NOMO-1 treated with dmso at 0.1 percent for 144 hours (cell line): ENCODE measurements at regions not wholly inside any gene's neighbourhood (a gene's known extent, or its start where the extent isn't known, plus 50 kb on each side); places are given as distances from the start of the nearest gene placed in this dataset.
A peak's percentile ranks its signal among the peaks of the same experiment; 100 is the strongest.
"Not testable (repeated sequence)": the region's sequence is repeated elsewhere in the genome, so short reads cannot be mapped to it uniquely, and the experiment has no call there.

ENCODE experiments used
- DNase-seq: peaks from one replicate; lab custom pipeline; 2025; ENCODE audit not compliant: unreplicated experiment; lab: John Stamatoyannopoulos, UW

DNA sequence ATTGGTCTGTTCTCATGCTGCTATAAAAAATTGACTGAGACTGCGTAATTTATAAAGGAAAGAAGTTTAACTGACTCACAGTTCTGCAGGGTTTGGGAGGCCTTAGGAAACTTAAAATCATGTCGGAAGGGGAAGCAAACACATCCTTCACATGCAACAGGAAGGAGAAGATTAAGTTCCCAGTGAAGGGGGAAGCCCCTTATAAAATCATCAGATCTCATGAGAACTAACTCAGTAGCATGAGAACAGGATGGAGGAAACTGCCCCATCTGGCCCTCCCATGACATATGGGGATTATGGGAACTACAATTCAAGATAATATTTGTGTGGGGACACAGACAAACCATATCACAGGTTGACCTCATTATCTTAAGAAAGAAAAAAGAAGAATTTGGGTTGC, 134.5 kb downstream of the PPP1R3A start:
- peak; percentile 8 for DNase-seq

DNA sequence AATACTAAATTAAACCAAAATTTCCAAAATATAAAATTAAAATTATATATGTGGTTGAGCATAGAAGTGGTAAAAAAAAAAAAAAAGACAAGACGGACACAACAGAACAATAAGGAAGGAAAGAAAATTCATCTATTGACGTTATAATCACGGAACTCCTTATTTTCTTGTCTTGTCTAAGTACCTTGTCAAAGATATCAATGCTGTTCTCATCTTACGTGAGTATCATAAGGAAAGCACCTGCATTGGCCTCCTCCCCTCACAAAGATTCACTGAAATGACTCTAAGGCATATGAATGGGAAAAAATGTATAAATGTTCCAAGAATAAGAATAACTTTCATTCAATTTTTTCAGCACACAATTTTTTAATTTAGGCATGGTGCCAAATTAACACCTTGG, 135.4 kb downstream of the PPP1R3A start:
- no peak for DNase-seq

- DNase-seq, result no peak
Observed at GRCh38 chr7:113775804-113776203, 143.0 kb downstream of the PPP1R3A start.

GRCh38 chr7:113775401-113775800, 143.4 kb downstream of the PPP1R3A start:
- DNase-seq, result no peak

GRCh38 chr7:113774182-113774807, 144.5 kb downstream of the PPP1R3A start:
- peak; percentile 28 for DNase-seq

- no peak for DNase-seq
Observed at GRCh38 chr7:113770146-113770738, 148.6 kb downstream of the PPP1R3A start.

DNA sequence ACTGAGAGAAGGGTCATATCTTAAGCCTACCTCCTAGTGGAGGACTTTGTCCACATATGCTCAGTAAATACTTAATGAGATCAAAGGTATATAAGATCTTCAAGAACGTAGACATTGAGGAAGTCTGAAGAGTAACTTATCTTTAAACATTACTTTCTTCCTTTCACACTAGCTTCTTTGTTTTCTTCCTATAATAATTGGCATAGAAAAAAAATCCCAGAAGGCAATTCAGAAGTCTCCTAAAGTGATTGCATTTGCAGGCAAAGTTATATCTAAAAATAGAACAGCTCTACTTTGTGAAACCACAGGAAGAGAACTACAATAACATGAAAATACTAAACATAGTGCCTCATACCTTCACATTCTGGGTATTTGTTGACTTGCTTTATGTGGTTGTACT, 150.4 kb downstream of the PPP1R3A start:
- DNase-seq, result no peak

- DNase-seq, result no peak
Observed at GRCh38 chr7:113764401-113765035, 154.3 kb downstream of the PPP1R3A start.

DNA sequence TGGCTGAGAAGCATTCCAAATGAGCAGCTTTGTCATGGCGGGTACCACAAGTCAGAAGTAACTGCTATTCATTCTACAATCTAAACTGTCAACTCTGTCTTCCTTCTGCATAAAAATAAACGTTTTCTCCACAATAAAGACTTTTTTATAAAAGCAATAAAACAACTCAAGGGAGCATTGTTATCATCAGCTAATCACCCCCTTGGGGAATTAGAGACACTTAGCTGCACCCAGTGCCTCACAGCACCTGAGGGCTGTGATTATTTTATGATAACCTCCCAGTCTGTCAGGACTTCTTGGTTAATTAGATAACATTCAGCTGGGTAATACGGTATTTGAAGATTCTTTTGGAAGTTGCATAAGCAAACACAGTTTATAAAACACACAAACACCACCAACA, 155.6 kb downstream of the PPP1R3A start:
- no peak for DNase-seq

DNA sequence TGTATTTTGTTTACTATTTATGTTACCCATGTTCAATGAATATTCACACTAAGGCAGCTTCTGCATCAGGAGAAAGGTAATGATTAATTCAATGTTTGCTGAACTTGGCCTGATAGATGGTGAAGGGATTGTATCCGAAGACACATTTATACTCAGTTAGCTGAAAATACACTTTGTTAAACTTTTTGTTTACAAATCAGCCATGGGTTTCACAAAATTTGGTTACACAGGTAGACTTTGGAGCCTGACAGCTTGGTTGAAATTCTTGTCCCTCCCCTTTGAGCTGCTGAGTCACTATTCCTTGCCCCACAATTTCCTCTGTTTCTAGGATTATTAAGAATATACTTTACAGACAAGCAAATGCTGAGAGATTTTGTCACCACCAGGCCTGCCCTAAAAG, 162.6 kb downstream of the PPP1R3A start:
- DNase-seq, result no peak

GRCh38 chr7:113752689-113753088, 166.1 kb downstream of the PPP1R3A start:
- no peak for DNase-seq

GRCh38 chr7:113752289-113752688, 166.5 kb downstream of the PPP1R3A start:
- DNase-seq, result no peak

- no peak for DNase-seq
Observed at GRCh38 chr7:113751547-113751946, 167.3 kb downstream of the PPP1R3A start.

DNA sequence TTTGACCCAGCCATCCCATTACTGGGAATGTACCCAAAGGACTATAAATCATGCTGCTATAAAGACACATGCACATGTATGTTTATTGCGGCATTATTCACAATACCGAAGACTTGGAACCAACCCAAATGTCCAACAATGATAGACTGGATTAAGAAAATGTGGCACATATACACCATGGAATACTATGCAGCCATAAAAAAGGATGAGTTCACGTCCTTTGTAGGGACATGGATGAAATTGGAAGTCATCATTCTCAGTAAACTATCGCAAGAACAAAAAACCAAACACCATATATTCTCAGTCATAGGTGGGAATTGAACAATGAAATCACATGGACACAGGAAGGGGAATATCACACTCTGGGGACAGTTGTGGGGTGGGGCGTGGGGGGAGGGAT, 170.4 kb downstream of the PPP1R3A start:
- DNase-seq, result not testable (repeated sequence)

DNA sequence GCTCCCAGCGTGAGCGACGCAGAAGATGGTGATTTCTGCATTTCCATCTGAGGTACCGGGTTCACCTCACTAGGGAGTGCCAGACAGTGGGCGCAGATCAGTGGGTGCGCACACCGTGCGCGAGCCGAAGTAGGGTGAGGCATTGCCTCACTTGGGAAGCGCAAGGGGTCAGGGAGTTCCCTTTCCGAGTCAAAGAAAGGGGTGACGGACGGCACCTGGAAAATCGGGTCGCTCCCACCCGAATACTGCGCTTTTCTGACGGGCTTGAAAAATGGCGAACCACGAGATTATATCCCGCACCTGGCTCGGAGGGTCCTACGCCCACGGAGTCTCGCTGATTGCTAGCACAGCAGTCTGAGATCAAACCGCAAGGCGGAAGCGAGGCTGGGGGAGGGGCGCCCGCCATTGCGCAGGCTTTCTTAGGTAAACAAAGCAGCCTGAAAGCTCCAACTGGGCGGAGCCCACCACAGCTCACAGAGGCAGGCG, 175.8 kb downstream of the PPP1R3A start:
- DNase-seq, result not testable (repeated sequence)

DNA sequence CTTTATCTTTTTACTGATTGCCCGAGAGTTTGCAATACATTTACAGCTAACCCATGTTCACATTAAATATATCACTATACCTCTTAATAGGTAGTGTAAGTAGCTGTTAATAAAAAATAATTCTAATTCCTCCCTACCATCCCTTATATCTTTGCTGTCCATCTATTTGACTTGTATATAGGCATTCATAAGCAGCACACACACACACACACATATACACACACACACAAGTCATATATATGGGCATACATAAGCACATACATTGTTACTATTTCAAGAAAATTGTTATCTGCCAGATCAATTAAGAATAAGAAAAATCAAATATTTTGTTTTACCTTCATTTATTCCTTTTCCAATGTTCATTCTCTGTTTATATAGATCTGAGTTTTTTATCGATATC, 176.4 kb downstream of the PPP1R3A start:
- no peak for DNase-seq

GRCh38 chr7:113731571-113731970, 187.2 kb downstream of the PPP1R3A start:
- DNase-seq, result no peak

GRCh38 chr7:113730309-113730955, 188.4 kb downstream of the PPP1R3A start:
- DNase-seq, result no peak

DNA sequence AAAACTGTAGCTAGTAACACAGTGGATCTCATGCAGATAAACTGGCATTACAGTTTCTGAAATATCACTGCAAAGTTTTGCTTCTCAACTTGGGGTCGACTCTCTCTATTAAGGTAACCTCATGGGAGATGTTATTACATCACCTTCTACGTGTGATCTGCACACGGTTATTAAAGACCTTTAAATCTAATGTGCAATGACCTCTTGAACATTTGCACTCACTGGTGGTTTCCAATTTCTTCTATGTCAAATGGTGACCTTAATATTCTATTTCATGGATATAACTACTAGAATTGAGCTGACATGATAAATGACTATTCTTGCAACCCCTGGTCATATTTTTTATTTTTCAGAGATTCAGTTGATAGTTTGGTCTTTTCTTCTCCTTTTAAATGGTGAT, 191.3 kb downstream of the PPP1R3A start:
- no peak for DNase-seq

GRCh38 chr7:113722006-113722405, 196.8 kb downstream of the PPP1R3A start:
- DNase-seq, result no peak

DNA sequence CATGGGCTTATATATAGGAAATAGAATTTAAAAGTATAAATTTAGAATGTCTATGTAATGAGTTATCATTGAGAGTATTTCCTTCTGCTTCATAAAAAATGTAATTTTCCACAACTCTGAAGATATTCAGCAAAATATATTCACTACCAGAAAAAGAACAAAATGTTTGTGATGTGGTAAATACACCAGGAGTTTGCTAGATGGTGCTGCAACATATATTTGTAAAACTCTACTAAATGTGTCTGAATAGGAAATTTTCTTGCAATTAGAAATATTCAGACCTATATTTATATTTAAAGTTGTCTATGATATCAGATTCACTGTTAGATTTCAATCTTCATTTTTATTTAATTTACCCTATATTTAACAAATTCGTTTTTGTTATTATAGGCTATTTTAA, 201.1 kb downstream of the PPP1R3A start:
- no peak for DNase-seq
